Prostate gland (tissue), 2 donors: ENCODE measurements at regions not wholly inside any gene's neighbourhood (a gene's known extent, or its start where the extent isn't known, plus 50 kb on each side); places are given as distances from the start of the nearest gene placed in this dataset.
"Not testable (repeated sequence)": the region's sequence is repeated elsewhere in the genome, so short reads cannot be mapped to it uniquely, and the experiment has no call there.

Experiments
- DNase-seq: peaks from one replicate; pipeline ENCODE4 v3.0.0-alpha.2; 2019; ENCODE audit warnings: low spot score
- H3K27ac ChIP-seq, 2 donors: fragments of 200-600 bp; sonication (generic); 2 replicates each; pipeline ENCODE4 v1.5.1; 2017 to 2019
- H3K27me3 ChIP-seq: fragments of 200-600 bp; sonication (generic); replicated peaks from 2 replicates; pipeline ENCODE4 v1.5.1; 2019; ENCODE audit not compliant: insufficient read depth
- H3K36me3 ChIP-seq, 2 donors: fragments of 200-600 bp; sonication (generic); 1 replicate in 1 of 2; 2 replicates in 1 of 2; pipeline versions ENCODE4 v1.5.1 to v1.8.1; 2017 to 2019
- H3K4me1 ChIP-seq: fragments of 200-600 bp; sonication (generic); replicated peaks from 2 replicates; pipeline ENCODE4 v1.5.1; 2019
- H3K4me3 ChIP-seq, 2 donors: fragments of 200-600 bp; sonication (generic); 2 replicates each; pipeline ENCODE4 v1.5.1; 2017 to 2019
- H3K9me3 ChIP-seq: fragments of 200-600 bp; sonication (generic); 2 replicates; pipeline ENCODE4 v1.5.1; 2017
- CTCF ChIP-seq, 4 experiments: fragments of 200-600 bp in 2 of 4; fragments of 450-650 bp in 2 of 4; sonication (generic) in 2 of 4; IDR thresholded peaks; 1 replicate in 3 of 4; 2 replicates in 1 of 4; pipeline ENCODE4 v1.5.1; 2016 to 2019; ENCODE audit warnings: antibody characterized with exemption in 4 of 4, mild to moderate bottlenecking in 2 of 4, moderate library complexity in 2 of 4
- POLR2A ChIP-seq: fragments of 450-650 bp; IDR thresholded peaks from one replicate; pipeline ENCODE4 v1.6.1; 2016; ENCODE audit warnings: antibody characterized with exemption, mild to moderate bottlenecking
- POLR2AphosphoS5 ChIP-seq: sonication (generic); formaldehyde crosslinking; IDR thresholded peaks from one replicate; pipeline ENCODE4 v1.6.1; 2017; ENCODE audit warnings: antibody characterized with exemption
- WGBS: methylation state at CpG from one replicate; pipeline ENCODE4 v1.1.5; 2018; 5-methylcytosine and 5-hydroxymethylcytosine counted together
- intact Hi-C: fragments of 100-400 bp; cut with DNase I; formaldehyde crosslinking; loops from one replicate; pipeline ENCODE4 v1.14.2; 2022

- H3K9me3 ChIP-seq: no peaks in the 10 kb centered on the region
- intact Hi-C loops: no loop called here
- TF ChIP-seq POLR2AphosphoS5 (no peak), POLR2A (no peak), CTCF (IDR thresholded peaks at IDR 0.05) (no peak)
- no peaks in the 10 kb centered on the region for H3K36me3 ChIP-seq
- no peaks in the 10 kb centered on the region for H3K4me1 ChIP-seq
- H3K27me3 ChIP-seq: no peaks in the 10 kb centered on the region
- no peak overlapping the region for H3K4me3 ChIP-seq
- H3K27ac ChIP-seq: no peak overlapping the region
- 93% methylated on average over 2 of the region's 2 CpGs for WGBS
- no peak for DNase-seq
These were observed 63.4 kb upstream of the PITX1 start for GRCh38 chr5:135097390-135097789.

GRCh38 chr5:135095871-135096270, 61.8 kb upstream of the PITX1 start:
- no peaks in the 10 kb centered on the region for H3K36me3 ChIP-seq

GRCh38 chr5:135095052-135095715, 61.2 kb upstream of the PITX1 start:
- Histone ChIP-seq H3K27ac (peak overlapping the region; percentile 33 to 59), H3K4me1 (no peaks in the 10 kb centered on the region), H3K9me3 (no peaks in the 10 kb centered on the region), H3K27me3 (no peaks in the 10 kb centered on the region), H3K4me3 (no peak overlapping the region), H3K36me3 (no peaks in the 10 kb centered on the region)
- 47% methylated on average over 6 of the region's 6 CpGs for WGBS
- peak; percentile 40 for DNase-seq
- TF ChIP-seq CTCF (IDR thresholded peaks at IDR 0.05) (no peak), POLR2A (no peak), POLR2AphosphoS5 (peak; percentile 22)
- intact Hi-C loops: no loop called here

More at GRCh38 chr5:135095871-135096270, 61.8 kb upstream of the PITX1 start:
- TF ChIP-seq CTCF (IDR thresholded peaks at IDR 0.05): no peak
- no peak for TF ChIP-seq POLR2AphosphoS5
- TF ChIP-seq POLR2A: no peak
- WGBS: 83% methylated on average over 3 of the region's 3 CpGs
- no peak for DNase-seq
- H3K27ac ChIP-seq: peak overlapping the region; percentile 33 to 59
- no peaks in the 10 kb centered on the region for H3K27me3 ChIP-seq
- no peaks in the 10 kb centered on the region for H3K4me1 ChIP-seq
- H3K9me3 ChIP-seq: no peaks in the 10 kb centered on the region
- no peak overlapping the region for H3K4me3 ChIP-seq
- intact Hi-C loops: no loop called here

GRCh38 chr5:135094339-135095051, 60.5 kb upstream of the PITX1 start:
- WGBS: 83% methylated on average over 6 of the region's 6 CpGs
- H3K9me3 ChIP-seq: no peaks in the 10 kb centered on the region
- H3K27ac ChIP-seq: peak overlapping the region in 1 of 2 donors; percentile 59
- H3K4me1 ChIP-seq: no peaks in the 10 kb centered on the region
- H3K4me3 ChIP-seq: no peak overlapping the region
- TF ChIP-seq CTCF (IDR thresholded peaks at IDR 0.05) (no peak), POLR2AphosphoS5 (no peak), POLR2A (no peak)
- no peak for DNase-seq
- intact Hi-C loops: no loop called here
- H3K27me3 ChIP-seq: no peaks in the 10 kb centered on the region
- H3K36me3 ChIP-seq: no peaks in the 10 kb centered on the region

- intact Hi-C loops, H3K27ac ChIP-seq, H3K4me3 ChIP-seq, DNase-seq, H3K9me3 ChIP-seq, H3K36me3 ChIP-seq, H3K27me3 ChIP-seq, H3K4me1 ChIP-seq: not testable (repeated sequence)
- 75% methylated on average over 1 of the region's 1 CpG for WGBS
These were observed 59.5 kb upstream of the PITX1 start for GRCh38 chr5:135093483-135093882.
